ENCODE measurements at regions not wholly inside any gene's neighbourhood (a gene's known extent, or its start where the extent isn't known, plus 50 kb on each side); places are given as distances from the start of the nearest gene placed in this dataset.

GRCh38 chr3:181623924-181624694 lies 87.6 kb upstream of the SOX2 start:
- TF ChIP-seq SUZ12 (IDR thresholded peaks at IDR 0.05; ENCODE audit: extremely low read depth, insufficient read depth, insufficient read length) (no peak), YY1 (IDR thresholded peaks at IDR 0.05; ENCODE audit: insufficient read depth, insufficient read length) (no peak), ZNF274 (IDR thresholded peaks at IDR 0.05; ENCODE audit: low read depth, low read length) (no peak)

Measured in NT2/D1 (cell line).